ENCODE measurements at regions not wholly inside any gene's neighbourhood (a gene's known extent, or its start where the extent isn't known, plus 50 kb on each side); places are given as distances from the start of the nearest gene placed in this dataset.

DNA sequence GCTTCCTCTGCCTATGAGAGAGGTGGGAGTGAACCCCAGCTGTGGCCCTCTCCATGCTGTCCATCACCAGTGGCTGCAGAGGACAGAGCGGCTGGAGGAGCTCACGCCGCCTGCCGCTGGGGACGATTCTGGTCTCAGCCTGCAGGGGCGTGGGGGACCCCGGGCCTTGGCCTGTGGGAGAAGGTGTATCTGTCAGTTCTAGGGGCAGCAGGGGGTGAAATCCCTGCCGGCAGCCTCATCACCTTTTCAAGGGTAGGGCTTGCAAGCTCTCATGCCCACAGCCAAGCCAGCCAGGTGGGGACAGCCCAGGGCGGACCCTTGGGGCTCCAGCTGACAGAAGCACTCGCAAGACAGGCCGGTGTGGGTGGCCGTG, 80.2 kb downstream of the TSPAN17 start:
- TF ChIP-seq, protein P1, sequence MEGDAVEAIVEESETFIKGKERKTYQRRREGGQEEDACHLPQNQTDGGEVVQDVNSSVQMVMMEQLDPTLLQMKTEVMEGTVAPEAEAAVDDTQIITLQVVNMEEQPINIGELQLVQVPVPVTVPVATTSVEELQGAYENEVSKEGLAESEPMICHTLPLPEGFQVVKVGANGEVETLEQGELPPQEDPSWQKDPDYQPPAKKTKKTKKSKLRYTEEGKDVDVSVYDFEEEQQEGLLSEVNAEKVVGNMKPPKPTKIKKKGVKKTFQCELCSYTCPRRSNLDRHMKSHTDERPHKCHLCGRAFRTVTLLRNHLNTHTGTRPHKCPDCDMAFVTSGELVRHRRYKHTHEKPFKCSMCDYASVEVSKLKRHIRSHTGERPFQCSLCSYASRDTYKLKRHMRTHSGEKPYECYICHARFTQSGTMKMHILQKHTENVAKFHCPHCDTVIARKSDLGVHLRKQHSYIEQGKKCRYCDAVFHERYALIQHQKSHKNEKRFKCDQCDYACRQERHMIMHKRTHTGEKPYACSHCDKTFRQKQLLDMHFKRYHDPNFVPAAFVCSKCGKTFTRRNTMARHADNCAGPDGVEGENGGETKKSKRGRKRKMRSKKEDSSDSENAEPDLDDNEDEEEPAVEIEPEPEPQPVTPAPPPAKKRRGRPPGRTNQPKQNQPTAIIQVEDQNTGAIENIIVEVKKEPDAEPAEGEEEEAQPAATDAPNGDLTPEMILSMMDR (IDR thresholded peaks at IDR 0.05; ENCODE audit: insufficient read depth, low read depth, low read length, missing control alignments) = no peak

DNA sequence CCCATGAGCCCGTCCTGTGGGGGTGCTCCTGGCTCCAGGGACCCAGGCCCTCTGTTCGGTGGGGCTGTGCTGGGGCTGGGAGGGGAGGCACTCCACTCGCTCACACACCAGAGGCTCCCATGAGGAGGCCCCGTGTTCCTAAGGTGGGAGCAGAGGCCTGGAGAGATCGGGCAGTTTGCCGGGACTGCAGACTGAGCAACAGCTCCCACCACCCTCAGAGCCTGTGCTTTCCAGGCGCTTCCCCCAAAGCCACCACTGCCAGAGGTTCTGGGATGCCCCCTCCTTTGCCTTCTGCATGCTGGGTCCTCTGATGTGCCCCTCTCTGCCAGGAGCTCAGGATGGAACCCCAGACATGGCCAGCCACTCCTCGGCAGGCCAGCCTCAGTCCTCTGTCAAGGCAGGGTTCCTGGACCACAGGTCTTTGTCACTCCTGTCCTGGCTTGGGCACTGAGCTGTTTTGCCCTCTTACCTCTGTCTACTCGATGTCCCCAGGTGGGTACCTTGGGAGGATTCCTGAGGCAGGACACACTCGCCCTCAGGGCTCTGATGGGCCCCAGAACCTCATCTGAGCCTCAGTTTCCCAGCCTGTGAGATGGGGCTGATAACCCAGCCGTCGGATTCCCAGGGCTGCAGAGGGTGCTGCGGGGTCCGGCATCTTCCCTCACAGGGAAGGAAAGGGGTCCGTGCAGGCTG, 80.8 kb downstream of the TSPAN17 start:
- TF ChIP-seq, protein P1 (IDR thresholded peaks at IDR 0.05; ENCODE audit: insufficient read depth, low read depth, low read length, missing control alignments) = no peak
- DNase-seq (ENCODE audit: low read depth) = no peak
- no peak overlapping the region for H3K4me3 ChIP-seq (ENCODE audit: low read length)

More for the DNA sequence above, 80.2 kb downstream of the TSPAN17 start:
- H3K4me3 ChIP-seq (ENCODE audit: low read length) = no peak overlapping the region
- no peak for DNase-seq (ENCODE audit: low read depth)

DNA sequence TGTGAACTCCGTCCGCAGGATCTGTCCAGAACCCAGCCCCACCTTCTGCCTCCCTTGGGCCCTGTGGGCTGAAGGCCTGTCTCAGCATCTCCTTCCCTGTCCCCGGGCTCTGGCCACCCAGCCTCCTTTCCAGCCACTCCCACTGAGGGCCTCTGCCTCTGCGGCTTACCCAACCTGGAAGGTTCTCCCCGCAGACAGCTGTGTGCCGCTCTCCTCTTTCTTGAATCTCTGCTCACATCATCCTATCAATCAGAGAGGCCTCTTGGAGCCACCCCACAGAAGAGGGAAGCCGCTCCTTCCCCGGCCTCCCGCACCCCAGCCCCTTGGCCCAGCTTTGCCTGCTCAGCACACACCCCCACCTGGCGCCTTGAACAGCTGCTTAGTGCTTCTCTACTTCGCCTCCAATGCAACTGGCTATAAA, 81.5 kb upstream of the UNC5A start:
- TF ChIP-seq, protein P1 (IDR thresholded peaks at IDR 0.05; ENCODE audit: insufficient read depth, low read depth, low read length, missing control alignments) = no peak
- DNase-seq (ENCODE audit: low read depth) = no peak
- H3K4me3 ChIP-seq (ENCODE audit: low read length) = no peak overlapping the region

DNA sequence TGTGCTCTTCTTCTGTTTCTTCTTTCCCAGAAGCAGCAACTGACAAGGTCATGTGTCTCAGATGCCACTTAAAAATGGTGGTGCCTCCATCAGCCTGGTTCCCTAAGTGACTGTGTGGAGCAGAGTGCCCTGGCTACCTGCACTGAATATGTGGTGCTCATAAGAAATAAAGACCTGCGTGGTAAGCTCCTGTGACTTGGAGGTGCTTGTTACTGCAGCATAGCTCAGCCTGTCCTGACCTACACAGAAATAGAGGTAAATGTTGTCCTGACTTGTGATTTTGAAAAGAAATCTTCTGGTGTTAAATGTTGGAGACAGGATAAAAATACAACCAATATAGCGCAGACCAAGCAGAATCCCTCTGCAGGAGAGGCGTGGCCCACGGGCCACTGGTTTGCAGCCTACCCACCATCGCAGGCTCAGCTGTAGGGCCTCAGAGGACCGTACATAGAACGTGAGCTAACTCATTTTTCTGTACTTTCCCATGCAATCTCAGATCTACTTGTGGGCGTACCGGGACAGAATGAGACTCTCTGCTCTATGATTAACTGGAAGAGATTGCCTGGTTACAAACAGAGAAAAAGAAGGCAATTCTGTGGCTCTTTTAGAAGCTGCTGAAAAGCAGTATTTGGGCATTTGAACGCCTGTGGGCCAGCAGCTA, 79.4 kb upstream of the UNC5A start:
- DNase-seq (ENCODE audit: low read depth) = no peak
- TF ChIP-seq, protein P1 (IDR thresholded peaks at IDR 0.05; ENCODE audit: insufficient read depth, low read depth, low read length, missing control alignments) = no peak
- no peak overlapping the region for H3K4me3 ChIP-seq (ENCODE audit: low read length)

- TF ChIP-seq, protein P1 (IDR thresholded peaks at IDR 0.05; ENCODE audit: insufficient read depth, low read depth, low read length, missing control alignments) = no peak
- DNase-seq (ENCODE audit: low read depth) = no peak
- H3K4me3 ChIP-seq (ENCODE audit: low read length) = no peak overlapping the region
Observed at GRCh38 chr5:176731506-176732160, 78.7 kb upstream of the UNC5A start.

DNA sequence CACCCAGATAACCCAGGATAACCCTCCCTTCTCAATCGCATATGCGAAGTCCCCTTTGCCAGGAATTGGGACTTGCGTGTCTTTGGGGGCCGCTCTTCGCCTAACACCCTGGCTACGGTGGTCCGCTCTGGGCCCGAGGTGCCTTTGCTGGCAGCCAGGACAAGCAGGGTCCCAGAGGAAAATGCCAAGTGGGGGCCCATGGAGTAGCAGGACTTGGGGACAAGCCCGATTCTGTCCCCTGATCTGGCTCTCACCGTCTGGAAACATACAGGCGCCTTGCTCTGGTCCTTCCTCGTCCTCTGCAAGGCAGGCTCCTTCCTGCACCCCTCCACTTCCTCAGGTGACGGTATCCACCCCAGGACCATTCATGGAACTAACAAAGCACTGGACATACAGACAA, 78.1 kb upstream of the UNC5A start:
- DNase-seq (ENCODE audit: low read depth) = no peak
- TF ChIP-seq, protein P1 (IDR thresholded peaks at IDR 0.05; ENCODE audit: insufficient read depth, low read depth, low read length, missing control alignments) = no peak
- H3K4me3 ChIP-seq (ENCODE audit: low read length) = no peak overlapping the region

All from epithelial cell of esophagus (primary cell).